GM21360 (cell line): ENCODE measurements at regions not wholly inside any gene's neighbourhood (a gene's known extent, or its start where the extent isn't known, plus 50 kb on each side); places are given as distances from the start of the nearest gene placed in this dataset.
"Not testable (repeated sequence)": the region's sequence is repeated elsewhere in the genome, so short reads cannot be mapped to it uniquely, and the experiment has no call there.

ENCODE experiments used
- ATAC-seq: cut with Tn5 transposase; IDR thresholded peaks from one replicate; pipeline ENCODE4 v1.9.1; 2021; ENCODE audit warnings: mild to moderate bottlenecking, moderate library complexity; ENCODE audit not compliant: unreplicated experiment

GRCh38 chrX:40788698-40789097 lies 53.4 kb upstream of the MED14 start:
- not testable (repeated sequence) for ATAC-seq

- no peak for ATAC-seq
Measured at GRCh38 chrX:40792433-40792832, 57.1 kb upstream of the MED14 start.

- ATAC-seq, result not testable (repeated sequence)
Measured at GRCh38 chrX:40794829-40795130, 59.4 kb upstream of the MED14 start.

GRCh38 chrX:40799745-40800144 lies 64.4 kb upstream of the MED14 start:
- not testable (repeated sequence) for ATAC-seq

- ATAC-seq, result no peak
Measured at GRCh38 chrX:40805404-40805803, 70.1 kb upstream of the MED14 start.

- ATAC-seq, result no peak
Measured at GRCh38 chrX:40806513-40807220, 71.3 kb upstream of the MED14 start.

DNA sequence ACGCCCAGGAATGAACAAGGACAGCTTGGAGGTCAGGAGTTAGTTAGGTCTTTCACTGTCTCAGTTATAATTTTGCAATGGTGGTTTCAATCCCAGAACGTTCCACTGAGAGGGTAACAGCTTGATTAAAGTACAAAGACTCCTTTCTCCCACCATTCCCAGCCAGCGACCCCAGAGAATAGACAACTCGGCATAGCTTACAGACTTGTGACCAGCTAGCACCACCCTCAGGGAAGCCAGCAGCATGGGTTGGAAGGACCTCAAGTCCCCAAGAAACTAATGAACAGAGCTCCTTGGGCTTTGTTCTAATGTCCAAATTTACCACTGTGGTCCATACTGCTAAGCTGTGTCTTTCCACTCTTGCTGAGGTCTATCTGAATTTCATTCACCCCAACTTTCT lies 72.0 kb upstream of the MED14 start:
- ATAC-seq, result no peak

DNA sequence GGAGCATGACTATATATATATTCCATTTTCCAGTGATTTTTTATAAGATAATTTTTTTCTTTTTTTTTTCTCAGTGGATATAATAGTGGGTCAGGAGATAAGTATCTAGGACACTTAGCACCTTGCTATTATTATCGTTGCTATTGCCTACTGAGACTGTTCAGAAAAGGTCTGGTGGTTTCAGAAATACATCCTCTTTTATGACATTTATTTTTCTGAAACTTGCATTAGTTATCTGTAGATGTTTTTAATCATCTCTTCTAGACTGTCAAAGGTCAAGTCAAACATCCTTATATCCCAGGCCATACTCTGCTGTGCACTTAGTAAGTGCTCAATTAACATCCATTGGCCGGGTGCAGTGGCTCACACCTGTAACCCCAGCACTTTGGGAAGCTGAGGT lies 72.9 kb upstream of the MED14 start:
- no peak for ATAC-seq

GRCh38 chrX:40809210-40809609 lies 73.9 kb upstream of the MED14 start:
- no peak for ATAC-seq

- ATAC-seq, result not testable (repeated sequence)
Measured at GRCh38 chrX:40815045-40815444, 79.7 kb upstream of the MED14 start.

DNA sequence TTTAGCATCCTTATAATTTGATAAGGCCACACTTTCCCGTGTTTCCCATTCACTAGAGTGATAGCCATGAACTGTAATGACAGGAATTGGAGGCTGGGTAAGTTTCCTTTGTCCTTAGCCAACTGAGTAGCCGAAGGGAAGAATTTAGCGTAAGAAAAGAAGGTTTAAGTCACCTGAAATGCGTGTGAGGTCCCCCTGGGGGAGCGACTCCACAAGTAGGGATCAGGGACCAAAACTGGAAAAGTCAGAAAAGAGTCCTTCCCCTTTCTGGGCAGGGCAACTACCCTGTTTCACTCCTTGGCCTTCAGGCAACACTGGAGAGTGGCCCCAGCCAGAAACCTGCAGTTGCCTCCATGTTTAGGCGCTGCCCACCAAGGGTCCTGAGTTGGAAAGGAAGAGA lies 81.6 kb upstream of the MED14 start:
- no peak for ATAC-seq

GRCh38 chrX:40818236-40818635 lies 82.9 kb upstream of the MED14 start:
- ATAC-seq, result no peak

DNA sequence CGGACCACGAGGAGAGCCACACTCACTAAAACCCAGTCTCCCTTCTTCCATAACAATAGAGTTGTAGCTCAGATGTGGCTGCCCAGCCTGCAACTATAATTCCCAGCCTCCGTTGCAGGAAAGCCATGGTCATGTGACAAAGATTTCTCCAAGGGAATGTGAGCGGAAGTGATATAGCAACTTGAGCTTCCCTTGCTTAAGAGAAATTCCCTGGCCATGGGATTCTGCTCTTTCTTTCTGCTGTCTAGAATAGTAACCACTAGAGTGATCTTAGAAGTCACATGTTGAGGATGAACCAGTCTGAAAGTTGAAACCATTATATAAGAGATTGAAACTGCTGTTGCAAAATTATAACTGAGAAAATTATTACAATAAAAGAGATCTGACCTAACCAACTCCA lies 86.4 kb upstream of the MED14 start:
- no peak for ATAC-seq

GRCh38 chrX:40827331-40827730 lies 92.0 kb upstream of the MED14 start:
- ATAC-seq, result no peak

GRCh38 chrX:40831750-40832149 lies 96.4 kb upstream of the MED14 start:
- ATAC-seq, result no peak

- ATAC-seq, result no peak
Measured at GRCh38 chrX:40832723-40833122, 97.4 kb upstream of the MED14 start.

DNA sequence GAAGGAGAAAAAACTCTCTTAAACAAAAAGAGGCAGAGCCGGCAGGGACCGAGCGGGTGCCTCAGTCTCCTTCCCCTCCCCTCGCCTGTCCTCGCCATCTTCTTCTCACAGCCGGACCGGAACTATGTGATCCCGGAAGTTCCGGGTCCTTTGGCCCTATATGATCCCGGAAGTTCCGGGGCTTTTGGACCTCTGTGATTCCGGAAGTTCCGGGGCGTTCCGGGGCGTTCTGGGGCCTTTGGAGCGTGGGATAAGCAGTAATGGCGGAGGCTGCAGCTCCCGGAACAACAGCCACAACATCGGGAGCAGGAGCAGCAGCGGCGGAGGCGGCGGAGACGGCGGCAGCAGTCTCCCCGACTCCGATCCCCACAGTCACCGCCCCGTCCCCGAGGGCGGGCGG lies 98.9 kb upstream of the MED14 start:
- no peak for ATAC-seq

- no peak for ATAC-seq
Measured at GRCh38 chrX:40835526-40835925, 100.2 kb upstream of the MED14 start.

DNA sequence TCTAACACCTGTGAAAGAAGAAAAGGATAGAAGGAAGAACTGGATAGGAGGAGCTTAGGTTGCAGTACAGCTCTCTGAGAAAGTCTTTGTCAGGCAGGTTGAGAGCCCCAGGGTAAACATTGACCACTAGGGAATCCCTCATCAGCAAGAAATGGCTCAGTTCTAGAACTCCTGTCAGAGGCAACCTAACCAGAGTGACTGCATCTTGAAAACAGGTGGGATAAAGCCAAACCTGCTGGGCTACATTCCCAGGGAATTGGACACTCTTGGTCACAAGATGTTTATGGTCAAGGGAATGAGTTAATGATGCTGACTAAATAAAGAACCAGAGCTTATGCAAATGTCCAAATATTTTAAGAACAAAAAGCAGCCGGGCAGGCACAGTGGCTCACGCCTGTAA lies 108.3 kb upstream of the MED14 start:
- no peak for ATAC-seq

GRCh38 chrX:40844471-40844870 lies 109.1 kb upstream of the MED14 start:
- no peak for ATAC-seq

DNA sequence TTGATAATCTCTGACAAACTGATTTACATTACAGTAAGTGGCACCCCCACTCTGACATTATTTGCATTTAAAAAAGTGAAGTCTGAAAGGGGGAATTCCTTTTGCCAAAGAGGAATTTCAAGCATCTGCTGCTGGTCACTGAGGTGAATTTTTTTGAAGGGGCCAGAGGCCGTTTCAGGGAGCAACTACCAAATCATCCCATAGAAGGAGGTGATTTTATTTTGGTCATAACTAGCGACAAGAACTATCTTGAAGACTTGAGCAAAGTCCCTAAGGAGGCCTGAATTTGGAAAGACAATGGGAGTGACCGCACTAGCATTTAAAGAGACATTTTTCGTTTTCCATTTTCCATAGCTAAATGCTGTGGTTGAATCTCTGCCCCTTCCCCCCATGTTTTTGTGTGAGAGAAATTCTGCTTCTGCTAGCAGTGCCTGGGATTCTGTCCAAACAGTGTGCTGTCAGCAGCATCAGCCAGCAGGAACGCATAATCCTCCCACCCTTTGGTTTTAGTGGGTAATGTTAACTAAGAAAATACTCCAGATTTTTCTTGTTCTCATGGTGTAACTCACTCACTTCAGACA lies 110.1 kb upstream of the MED14 start:
- ATAC-seq, result no peak

DNA sequence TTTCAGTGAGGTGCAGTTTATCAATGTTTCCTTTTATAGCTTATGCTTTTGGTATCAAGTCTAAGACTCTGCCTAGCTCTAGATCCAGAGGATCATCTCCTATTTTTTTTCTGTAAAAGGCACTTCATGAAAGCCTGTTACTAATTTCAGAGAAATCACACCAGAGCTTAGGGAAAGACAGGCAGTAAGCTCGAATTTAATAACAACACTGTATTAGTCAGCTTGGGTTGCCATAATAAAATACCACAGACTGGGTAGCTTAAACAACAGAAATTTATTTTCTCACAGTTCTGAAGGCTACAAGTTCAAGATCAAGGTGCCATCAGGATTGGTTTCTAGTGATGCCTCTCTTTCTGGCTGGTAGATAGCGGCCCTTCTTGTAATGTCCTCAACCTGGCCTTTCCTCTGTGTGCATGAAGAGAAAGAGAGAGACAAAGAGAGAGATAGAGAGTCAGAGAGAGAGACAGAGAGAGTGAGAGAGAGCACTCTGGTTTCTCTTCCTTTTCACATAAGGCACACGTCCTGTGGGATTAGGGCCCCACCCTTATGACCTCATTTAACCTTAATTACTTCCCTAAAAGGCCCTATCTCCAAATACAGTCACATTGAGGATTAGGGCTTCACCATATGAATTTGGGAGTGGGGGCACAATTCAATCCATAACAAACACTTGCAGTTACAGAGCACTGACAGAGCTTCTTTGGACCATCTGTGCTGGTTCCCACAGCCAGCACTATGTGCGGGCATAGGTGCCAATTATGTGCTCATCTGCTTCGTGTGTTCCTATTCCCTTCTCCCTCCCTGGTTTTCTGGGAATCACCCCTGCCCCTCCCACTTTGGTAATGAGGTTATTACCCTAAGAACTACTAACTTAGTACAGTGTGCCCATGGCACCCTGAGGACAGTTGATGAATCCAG lies 114.8 kb upstream of the MED14 start:
- no peak for ATAC-seq
